ENCODE measurements at regions not wholly inside any gene's neighbourhood (a gene's known extent, or its start where the extent isn't known, plus 50 kb on each side); places are given as distances from the start of the nearest gene placed in this dataset.
"Not testable (repeated sequence)": the region's sequence is repeated elsewhere in the genome, so short reads cannot be mapped to it uniquely, and the experiment has no call there.

DNA sequence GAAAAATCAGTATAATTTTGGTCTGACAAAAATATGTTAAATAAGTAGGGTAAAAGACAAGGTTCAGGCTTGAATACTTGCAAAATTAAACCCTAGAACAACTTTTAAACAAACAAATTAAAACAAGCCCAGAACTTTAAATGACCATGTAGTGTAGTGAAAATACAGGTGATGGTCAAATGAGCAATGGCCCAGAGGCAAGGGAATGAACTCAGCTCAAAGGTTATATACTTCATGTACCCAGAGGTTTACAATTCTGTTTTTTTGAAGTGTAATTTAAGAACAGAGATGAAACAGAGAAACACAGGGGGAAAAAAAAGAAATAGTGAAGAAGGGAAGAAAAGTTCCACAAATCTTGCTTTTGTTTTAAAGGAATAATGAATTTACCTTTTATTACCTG lies 949.2 kb downstream of the TRHDE start:
- no peak for DNase-seq

DNA sequence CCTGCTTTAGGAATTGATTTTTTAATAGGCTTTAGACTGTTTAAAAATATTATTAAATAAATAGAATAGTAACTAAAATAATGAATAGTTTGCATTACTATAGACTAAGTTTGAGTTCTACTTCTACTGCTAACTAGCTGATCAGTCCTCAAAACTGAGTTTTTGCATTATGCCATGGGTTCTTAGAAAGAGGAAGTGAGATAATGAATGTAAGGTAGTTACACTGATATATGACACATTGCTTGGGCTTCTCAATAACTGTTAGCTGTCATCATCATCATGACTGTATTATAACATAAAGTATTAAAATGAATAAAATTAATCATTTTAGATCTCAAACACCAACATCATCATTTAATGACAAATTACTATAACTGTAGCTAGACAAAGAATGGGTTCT lies 949.7 kb downstream of the TRHDE start:
- no peak for DNase-seq

DNA sequence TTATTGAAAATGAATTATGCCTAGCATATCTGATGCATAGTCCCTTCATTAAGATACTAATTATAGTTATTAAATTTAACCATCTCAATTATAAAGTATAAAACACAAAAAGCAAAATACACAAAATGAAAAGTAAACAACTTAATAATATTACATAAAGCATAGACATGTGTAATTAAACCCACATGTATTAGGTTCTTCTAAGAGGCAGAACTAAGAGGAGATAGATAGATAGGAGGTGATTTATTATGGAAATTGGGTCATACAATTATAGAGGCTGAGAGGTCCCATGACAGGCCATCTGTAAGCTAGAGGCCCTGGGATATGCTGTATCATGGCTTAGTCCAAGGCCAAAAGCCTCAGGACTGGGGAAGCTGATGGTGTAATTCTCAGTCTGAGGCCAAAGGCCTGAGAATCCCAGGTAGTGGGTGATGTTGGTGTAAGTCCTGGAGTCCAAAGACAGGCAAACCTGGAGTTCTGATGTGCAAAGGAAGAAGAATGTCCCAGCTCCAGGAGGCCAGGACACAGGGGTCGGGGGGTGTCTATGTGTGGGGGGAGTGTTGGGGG lies 953.3 kb downstream of the TRHDE start:
- DNase-seq = no peak

DNA sequence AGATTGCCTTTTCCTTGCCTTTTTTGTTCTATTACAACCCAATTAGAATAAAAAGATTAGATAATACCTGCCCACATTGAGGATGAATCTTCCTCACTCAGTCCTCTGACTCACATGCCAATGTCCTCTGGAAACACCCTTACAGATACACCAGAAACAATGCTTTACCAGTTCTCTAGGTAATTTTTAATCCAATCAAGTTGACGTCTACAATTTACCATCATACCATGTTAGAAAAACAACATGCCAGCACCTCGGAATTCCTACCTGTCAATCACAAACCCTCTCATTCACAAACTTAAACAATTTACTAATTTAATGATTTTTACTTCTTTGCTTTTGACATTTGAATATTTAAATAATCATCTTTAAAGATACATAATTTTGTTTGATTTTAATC lies 953.8 kb downstream of the TRHDE start:
- DNase-seq = no peak

DNA sequence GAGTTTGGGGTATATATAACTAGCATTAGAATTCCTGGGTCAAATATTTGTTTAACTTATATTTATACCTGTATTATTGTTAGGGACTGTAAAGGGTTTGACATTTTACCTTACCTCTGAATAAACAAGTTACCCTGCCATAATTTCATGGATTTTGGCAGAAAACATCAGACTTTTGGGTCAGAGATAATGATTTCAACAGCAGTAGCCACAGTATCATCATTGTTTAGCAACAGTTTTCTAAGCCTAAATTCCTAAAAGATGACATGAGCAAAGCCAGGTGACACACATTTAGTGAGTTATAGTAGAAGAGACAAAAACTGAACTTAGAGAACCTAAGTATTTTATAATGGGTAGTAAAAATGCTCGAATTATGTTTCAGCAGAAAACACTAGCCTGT lies 954.4 kb downstream of the TRHDE start:
- no peak for DNase-seq

DNA sequence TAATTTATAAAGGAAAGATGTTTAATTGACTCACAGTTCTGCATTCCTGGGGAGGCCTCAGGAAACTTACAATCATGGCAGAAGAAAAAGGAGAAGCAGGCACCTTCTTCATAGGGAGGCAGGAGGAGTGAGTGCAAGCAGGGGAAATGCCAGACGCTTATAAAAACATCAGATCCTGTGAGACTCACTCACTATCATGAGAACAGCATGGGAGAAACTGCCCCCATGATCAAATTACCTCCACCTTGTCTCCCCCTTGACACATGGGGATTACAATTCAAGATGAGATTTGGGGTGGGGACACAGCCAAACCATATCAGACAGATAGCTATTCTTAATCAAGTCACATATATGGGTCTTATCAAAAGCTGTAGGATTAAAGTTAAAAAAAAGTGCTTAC lies 956.7 kb downstream of the TRHDE start:
- DNase-seq = not testable (repeated sequence)

DNA sequence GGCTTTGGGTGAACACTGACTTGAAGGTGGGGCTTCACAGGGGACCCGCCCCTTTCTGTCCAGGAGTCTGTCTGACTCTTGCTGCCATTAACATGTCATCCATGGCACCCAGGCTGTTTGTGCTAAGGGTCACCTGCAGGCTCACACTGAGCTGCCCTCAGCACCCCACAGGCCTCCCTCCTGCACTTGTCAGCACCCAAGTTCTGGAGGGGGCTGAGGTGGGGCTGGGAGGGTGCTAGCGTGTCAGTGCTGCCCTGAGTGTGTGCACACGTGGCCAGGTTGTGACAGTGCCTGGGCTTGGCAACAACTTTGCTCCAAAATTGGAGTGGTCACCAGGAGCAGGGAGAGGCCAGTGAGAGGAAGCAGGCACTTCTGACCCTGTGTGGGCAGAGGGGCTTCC lies 963.2 kb downstream of the TRHDE start:
- DNase-seq = no peak

DNA sequence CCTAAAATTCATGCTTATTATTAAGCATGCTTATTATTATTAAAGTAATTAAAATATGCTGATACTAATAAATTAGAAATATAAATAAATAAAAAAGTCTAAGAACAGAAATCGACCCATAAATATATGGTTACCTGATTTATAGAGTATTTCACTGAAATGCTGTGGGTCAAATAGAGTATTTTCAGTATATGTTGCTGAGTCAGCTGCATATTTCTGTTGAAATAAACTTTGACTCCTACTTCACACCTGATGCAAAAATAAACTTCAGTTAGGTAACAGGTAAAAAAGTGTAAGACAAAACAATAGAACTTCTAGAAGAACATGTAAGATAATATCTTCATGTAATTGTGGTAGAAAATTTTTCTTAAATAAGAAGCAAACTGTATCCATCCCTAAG lies 967.9 kb downstream of the TRHDE start:
- no peak for DNase-seq

DNA sequence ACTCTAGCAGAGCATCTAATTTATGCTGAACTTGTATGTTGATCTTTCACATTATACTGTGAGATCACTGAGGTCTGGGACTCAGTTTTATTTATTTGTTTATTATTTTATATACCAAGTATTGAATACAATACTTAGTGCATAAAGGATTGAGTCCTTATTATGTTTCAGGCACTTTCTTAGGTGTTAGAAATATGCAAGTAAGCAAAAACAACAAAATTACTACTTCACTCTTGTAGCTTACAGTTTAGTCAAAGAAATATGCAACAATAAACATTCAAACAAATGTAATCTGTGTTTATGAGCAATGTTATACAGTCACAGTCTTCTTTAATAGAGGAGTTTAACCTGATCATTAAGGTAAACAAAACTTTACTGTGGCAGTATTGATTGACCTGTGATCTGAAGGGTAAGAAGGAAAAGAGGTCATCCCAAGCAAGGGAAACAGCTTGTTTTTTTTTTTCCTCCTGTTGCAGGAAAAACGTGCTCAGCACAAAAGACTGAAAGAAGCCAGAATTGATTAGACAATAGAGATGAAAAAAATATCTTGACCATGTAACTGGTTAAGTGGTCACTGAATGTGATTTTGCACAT lies 990.7 kb downstream of the TRHDE start:
- no peak for DNase-seq

DNA sequence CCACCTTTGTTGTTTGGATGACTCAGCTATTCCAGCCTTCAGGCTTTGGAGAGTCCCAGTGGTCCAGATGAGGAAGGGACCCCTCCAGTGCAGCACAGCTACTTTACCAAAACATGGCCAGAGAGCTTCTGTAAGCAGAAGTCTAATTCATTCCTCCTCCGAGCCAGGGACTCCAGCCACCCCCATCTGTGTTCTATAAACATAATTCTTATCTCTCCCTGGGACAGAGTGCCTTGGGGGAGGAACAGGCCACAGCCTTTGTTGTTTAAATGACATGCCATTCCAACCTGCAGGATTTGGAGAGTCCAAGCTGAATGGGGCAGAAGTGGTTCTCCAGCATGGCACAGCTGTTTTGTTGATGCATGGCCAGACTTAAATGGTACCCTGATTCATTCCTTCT lies 994.0 kb downstream of the TRHDE start:
- no peak for DNase-seq

DNA sequence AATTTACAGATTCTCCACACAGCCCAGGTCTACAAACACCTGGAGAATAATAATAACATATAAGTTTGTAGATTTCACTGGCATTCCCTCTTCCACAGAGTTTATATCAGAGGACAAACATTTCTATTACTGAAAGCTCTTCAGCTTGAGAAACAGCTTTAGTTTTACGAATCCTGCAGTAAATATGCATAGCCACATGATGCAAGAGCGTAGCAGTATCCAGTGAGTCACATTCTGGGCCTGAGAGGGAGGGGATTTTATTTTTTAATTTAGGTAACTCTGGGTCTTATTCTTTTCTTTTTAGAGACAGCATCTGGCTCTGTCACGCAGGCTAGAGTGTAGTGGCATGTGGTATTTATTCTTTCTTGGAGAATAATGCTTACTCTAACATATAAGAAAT lies 1002.8 kb downstream of the TRHDE start:
- no peak for DNase-seq

DNA sequence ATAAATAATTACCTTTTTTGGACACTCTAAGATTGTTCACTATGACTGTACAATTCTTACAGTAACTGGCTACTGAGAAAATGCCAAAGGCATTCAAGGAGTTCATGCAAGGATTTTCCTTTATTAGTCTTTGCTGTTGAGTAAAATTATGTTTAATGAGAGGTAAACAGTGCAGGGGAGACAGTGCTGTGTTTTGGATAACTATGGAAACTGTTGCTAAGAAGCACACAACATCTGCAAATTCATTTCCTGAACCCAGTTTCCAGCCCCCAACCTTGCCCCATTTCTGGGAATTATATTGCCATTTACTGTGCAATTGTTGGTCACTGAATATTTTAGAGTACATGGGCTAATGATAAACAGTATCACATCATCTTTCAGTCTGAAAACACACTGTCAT lies 1005.8 kb downstream of the TRHDE start:
- DNase-seq = no peak

DNA sequence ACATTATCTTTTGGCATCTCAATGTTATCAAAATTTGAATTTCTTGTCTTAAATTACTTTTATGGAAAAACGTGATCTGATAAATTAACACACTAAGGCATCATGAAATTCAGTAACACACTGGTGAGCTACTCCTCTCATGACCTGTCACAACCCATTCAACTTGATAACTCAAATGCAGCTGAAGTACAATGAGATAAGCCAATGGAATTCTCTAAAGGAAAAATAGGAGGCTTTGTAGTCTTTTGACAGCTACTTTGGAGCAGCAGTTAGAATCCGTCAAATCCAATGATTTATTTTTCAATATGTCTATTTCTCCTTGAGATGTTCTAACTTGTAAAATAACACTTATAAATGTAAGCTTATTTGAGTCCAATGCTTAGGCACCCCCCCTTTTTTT lies 1029.4 kb downstream of the TRHDE start:
- no peak for DNase-seq

DNA sequence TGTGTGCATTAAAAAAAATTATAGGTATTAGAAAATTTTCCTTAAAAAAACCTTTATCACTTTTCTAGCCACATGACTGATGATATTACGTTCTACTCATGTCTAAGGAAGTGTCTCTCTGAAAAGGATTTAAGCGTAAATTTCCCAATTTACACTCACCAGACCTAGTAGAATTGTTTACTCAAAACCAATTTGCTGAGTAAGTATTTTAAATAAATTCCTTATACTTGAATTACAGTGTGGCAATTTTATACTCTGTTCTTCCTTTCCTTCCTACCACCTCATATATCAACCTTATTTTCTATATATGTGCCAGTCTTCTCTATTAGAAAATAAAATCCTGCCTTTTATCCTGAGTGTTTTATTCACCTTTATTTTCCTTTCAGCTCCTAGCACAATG lies 1035.1 kb downstream of the TRHDE start:
- no peak for DNase-seq

DNA sequence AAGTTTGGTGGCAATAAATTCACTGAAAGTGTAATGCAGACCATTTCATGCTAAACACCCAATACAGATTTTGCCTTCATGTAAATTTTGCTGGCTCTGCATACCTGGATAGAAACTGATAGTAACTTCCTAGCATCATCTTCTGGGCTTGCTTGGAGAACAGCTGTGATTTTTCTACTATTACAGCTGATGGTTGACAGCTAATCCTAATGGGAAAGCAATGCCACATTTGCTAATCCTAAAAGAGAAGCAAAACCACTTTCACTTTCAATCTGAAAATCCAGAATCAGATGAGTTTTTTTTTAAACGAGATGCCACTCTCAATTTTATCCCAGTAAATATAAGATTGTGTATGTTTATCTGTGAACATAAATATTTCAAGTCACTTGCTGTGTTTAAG lies 1035.9 kb downstream of the TRHDE start:
- no peak for DNase-seq

DNA sequence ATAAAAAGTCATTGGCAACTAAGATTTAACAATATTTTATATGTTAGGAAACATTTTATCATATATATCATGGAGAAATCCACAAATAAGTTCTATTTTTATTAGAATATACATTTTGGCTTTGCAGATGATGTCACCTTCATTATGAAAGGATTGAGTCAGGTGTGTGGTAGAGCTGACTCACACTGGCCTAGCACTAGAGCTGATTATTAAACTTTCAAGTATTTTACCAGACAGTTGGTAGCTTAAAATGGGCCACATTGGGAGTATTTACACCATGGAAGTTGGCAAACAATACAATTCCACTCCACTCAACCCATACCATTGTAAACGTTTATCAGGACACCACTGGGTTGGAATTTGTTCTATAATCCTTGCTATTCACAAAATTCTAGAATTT lies 1036.6 kb downstream of the TRHDE start:
- no peak for DNase-seq

DNA sequence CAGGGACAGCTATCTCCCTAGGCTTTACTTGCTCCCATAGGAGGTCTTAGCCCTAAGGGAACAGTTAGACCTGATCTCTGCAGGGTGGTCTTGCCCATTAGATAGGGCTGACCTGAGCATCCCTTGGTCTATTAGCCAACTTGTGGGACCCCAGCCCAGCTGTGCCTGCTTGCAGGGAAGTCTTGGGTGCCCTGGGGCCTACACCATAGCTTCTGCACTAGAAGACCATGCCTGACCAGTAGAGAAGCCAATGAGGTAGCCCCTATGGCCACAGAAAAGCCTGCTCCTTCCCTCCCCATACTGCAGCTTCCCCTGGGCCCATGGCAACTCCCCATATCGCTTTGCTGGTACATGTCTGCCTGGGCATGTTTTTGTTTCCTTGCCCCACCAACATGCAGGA lies 1049.1 kb downstream of the TRHDE start:
- no peak for DNase-seq

DNA sequence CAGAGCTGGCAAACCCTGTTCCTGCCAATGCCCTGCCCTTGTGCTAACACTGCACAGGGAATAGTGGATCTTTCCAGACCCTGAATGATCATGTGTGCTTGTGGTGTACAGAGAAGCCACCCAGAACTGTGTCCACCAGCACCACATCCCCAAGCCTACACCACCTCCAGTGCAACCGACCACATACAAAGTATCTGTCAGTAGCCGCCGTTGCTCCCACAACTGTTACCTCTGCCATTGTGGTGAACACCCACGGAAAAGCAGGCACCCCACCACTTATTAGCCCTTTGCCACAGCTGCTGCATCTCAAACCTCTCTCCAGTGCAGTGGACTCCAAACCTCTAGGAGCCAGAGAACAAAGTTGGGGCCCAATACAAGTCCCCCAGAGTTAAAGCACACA lies 1049.6 kb downstream of the TRHDE start:
- no peak for DNase-seq

DNA sequence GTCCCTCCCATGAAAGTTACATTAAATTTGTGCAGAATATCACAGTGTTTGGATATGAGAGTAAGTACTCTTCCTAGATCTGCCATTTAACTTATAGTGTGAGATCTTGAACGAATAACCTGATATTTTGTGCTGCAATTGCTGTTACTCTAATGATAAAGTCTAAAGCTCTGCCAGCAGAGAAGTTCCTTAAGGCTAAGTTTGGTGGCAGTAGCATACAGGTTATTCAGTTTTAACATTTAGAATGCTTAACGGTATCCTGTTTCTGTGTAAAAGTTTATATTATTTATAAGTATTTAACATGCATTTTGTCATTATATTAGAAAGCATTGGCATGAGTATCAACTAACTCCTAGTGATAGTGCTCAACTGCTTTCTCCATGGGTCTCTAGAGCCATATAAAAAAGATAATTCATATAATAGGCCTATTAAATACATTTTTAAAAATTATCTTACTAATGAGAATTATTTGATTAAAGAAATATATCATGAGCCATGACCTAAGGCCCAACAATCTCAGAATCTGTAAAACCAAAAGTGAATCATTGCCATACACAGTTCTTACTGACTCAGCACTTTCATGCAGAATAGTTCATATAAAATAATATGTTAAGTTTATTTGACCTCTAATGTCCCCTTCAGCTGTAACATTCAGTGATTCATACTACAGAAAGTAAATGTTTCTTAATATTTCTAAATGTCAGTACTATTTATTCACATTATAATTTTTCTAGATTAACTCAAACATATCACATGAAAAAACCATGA lies 1058.6 kb downstream of the TRHDE start:
- no peak for DNase-seq

DNA sequence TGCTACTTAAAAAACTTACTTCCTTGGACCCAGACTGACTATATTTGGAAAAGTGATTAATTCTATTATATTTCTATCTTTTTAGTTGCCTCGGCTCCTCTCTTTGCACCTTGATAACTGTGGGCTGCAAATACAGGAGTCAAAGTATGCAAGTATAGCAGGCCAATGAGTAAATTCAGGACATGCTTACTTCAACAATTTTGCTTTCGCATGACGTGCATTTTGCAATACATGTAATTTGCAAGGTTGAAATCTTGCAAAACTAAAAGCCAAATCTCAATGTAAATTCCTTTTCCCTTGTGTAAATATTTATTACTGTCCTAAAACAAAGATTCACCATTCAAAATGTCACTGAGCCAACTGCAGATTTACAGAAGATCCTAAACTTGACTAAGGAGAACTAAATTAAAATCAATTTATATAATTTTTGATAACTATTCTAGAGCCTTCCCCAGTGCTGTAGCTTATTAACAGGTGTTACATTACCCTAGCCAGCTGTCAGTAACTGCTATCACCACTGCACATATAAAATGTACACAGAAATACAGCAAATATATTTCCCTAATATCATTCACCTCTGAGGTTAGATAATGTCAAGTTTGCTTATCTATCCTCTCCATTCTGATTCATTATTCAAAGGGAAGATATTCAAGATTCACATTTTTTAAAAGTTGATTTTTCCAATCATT lies 1069.5 kb downstream of the TRHDE start:
- DNase-seq = no peak

DNA sequence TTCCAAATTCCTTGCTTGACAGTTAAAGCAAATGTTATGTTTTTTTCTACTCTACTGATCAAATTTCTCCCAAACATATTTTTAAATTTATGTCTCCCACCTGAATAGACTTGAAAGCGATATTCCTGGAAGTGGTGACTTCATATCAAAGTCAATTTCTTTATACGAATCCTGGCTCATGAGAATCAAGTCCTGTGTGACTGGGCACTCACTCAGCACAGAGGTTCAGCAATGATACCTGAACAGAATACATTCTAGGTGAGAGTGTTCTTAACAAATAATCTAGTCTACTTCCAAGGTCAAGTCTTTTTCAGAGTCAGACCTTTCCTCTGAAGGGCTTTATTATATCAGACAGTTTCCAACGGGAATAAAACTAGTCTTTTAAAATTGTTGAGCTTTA lies 1070.6 kb downstream of the TRHDE start:
- DNase-seq = no peak

DNA sequence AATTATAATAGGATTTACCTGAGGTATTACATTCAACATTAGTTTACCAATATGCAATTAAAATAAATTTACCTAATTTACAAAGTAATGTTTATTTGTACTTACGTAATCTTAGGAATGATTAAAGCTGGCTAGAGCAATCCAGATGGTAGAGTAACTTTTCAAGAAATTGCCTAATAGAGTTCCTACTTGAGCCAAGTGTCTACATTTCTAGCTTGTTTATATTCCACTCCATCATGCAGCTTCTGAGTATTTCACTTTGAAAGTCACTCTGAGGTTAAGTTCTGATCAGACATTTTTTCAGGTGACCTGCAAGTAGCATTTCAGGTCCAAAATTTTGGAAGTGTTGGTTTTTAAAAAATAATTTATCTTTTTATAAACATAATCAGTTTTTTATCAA lies 1080.7 kb downstream of the TRHDE start:
- no peak for DNase-seq

DNA sequence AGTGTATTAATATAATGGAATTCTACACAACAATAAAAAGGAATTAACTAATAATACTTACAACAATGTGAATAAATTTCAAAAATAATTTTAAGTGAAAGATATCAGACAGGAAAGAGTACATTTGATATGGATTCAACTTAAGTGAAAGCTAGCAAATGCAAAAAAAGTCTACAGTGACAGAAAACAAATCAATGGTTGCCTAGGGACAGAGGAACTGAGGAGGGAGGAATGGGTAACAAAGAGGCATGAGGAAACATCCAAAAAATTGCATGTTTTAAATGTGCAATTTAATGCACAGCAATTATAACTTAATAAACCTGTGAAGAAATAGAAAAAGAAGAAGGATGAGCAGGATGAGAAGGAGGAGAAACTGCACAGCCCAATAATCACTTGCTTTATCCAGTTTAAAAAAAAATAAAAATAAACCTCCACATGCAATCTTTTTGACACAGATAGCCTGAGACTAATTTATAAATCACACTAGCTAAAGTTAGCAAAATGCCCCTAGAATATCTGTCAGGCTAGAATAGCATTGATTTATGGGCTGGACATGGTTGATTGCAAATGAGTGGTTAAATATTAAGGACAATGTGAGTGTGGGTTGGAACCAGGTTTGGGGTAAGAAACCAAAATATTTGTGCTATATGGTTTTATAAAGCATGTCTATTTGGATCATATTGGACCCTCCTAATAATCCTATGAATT lies 1089.1 kb downstream of the TRHDE start:
- no peak for DNase-seq

All from dermis blood vessel endothelial cell (primary cell).